GM12878 (cell line): ENCODE measurements at regions not wholly inside any gene's neighbourhood (a gene's known extent, or its start where the extent isn't known, plus 50 kb on each side); places are given as distances from the start of the nearest gene placed in this dataset.

Experiments used
- ATAC-seq: fragments of 200-7000 bp; cut with Tn5 transposase; 3 replicates; pipeline ENCODE4 v1.9.1; 2020; ENCODE audit warnings: mild to moderate bottlenecking, moderate library complexity
- BruUV-seq: library from RNA; stranded (reverse); fragments of 400-500 nt; replicated peaks from 2 replicates; lab custom pipeline; 2021; lab: Mats Ljungman, UMichigan
- CTCF ChIA-PET: fragments of 300-600 bp; sonication (Branson Sonifier 250); formaldehyde crosslinking; extraction: SDS; loops from one replicate; lab custom pipeline; 2021; ENCODE audit warnings: inconsistent platforms; lab: Yijun Ruan, JAX
- POLR2A ChIA-PET: fragments of 350-600 bp; formaldehyde crosslinking; extraction: SDS; loops from one replicate; lab custom pipeline; 2021; ENCODE audit warnings: inconsistent platforms; lab: Charles Lee
- RAD21 ChIA-PET: fragments of 300-600 bp; sonication (Branson Sonifier 250); formaldehyde crosslinking; loops from one replicate; lab custom pipeline; 2023; ENCODE audit warnings: antibody characterized with exemption; ENCODE audit not compliant: unreplicated experiment; lab: Charles Lee
- SMC1A ChIA-PET: fragments of 300-600 bp; sonication (Branson Sonifier 250); formaldehyde crosslinking; loops from one replicate; lab custom pipeline; 2023; ENCODE audit not compliant: unreplicated experiment, uncharacterized antibody; lab: Charles Lee
- DNase-seq: peaks from one replicate; pipeline ENCODE4 v3.0.0-alpha.2; 2011; ENCODE audit warnings: low read depth, low spot score
- FAIRE-seq: peaks from 3 replicates; lab custom pipeline; 2011; peaks lifted over from hg19 to GRCh38; lab: Jason Lieb, UNC
- H2AFZ ChIP-seq: 2 replicates; pipeline ENCODE4 v1.6.0; 2011; ENCODE audit warnings: low read depth, low read length, control low read depth; ENCODE audit not compliant: control insufficient read depth
- H3K27ac ChIP-seq: 2 replicates; pipeline ENCODE4 v1.5.1; 2011; ENCODE audit warnings: control low read depth; ENCODE audit not compliant: control insufficient read depth, insufficient read depth
- H3K27me3 ChIP-seq, 2 experiments: replicated peaks in 1 of 2; 2 replicates each; pipeline versions ENCODE4 v1.6.0 to v1.6.1; 2011; ENCODE audit warnings: low read length in 1 of 2; ENCODE audit not compliant: control insufficient read depth in 2 of 2, insufficient read depth in 2 of 2
- H3K36me3 ChIP-seq, 2 experiments: 2 replicates each; pipeline ENCODE4 v1.5.1; 2011; ENCODE audit warnings: low read length in 1 of 2; ENCODE audit not compliant: control insufficient read depth in 2 of 2, insufficient read depth in 2 of 2
- H3K4me1 ChIP-seq: 2 replicates; pipeline ENCODE4 v1.6.1; 2011; ENCODE audit warnings: mild to moderate bottlenecking, low read length, moderate library complexity, mixed read lengths; ENCODE audit not compliant: control insufficient read depth, insufficient read depth
- H3K4me2 ChIP-seq: 2 replicates; pipeline ENCODE4 v1.6.0; 2011; ENCODE audit warnings: control low read depth; ENCODE audit not compliant: control insufficient read depth, insufficient read depth
- H3K4me3 ChIP-seq: fragments of 200-600 bp; sonication (generic); 2 replicates; pipeline ENCODE4 v1.5.1; 2016
- H3K79me2 ChIP-seq: 2 replicates; pipeline ENCODE4 v1.6.0; 2011; ENCODE audit warnings: low read length; ENCODE audit not compliant: control insufficient read depth, insufficient read depth
- H3K9ac ChIP-seq: 2 replicates; pipeline ENCODE4 v1.8.0; 2011; ENCODE audit warnings: low read length, control low read depth, mixed read lengths; ENCODE audit not compliant: control insufficient read depth, insufficient read depth
- H3K9me3 ChIP-seq: replicated peaks from 3 replicates; pipeline ENCODE4 v1.5.1; 2011; ENCODE audit warnings: mild to moderate bottlenecking, low read length; ENCODE audit not compliant: control insufficient read depth, insufficient read depth
- H4K20me1 ChIP-seq: 2 replicates; pipeline ENCODE4 v1.6.0; 2011; ENCODE audit not compliant: control insufficient read depth, insufficient read depth
- ASH2L ChIP-seq: fragments of 300-600, 200-600 bp; sonication (generic); IDR thresholded peaks from 2 replicates; pipeline ENCODE4 v1.6.1; 2017; ENCODE audit warnings: low read depth, mild to moderate bottlenecking, borderline replicate concordance
- EED ChIP-seq: sonication (generic); IDR thresholded peaks from 2 replicates; pipeline ENCODE4 v1.6.1; 2016; ENCODE audit warnings: antibody characterized with exemption, low read depth
- IKZF2 ChIP-seq, 2 experiments: fragments of 450-650 bp; IDR thresholded peaks; 2 replicates each; pipeline ENCODE4 v1.6.1; 2017; ENCODE audit warnings: mild to moderate bottlenecking in 2 of 2, moderate library complexity in 2 of 2
- JUND ChIP-seq: IDR thresholded peaks from 2 replicates; pipeline ENCODE4 v1.6.1; 2012; ENCODE audit warnings: low read depth, mild to moderate bottlenecking, low read length, improper control_type of control experiment, moderate library complexity
- NFXL1 ChIP-seq: fragments of 450-650 bp; IDR thresholded peaks from 2 replicates; pipeline ENCODE4 v1.6.1; 2017; ENCODE audit warnings: antibody characterized with exemption, mild to moderate bottlenecking, borderline replicate concordance
- POLR2AphosphoS5 ChIP-seq: IDR thresholded peaks from 2 replicates; pipeline ENCODE4 v1.6.1; 2011; ENCODE audit warnings: mild to moderate bottlenecking, low read length, inconsistent platforms
- SP1 ChIP-seq: IDR thresholded peaks from one replicate; pipeline ENCODE4 v1.6.1; 2011; ENCODE audit warnings: low read depth, low read length
- SREBF2 ChIP-seq: IDR thresholded peaks from 2 replicates; pipeline ENCODE4 v1.6.1; 2012; ENCODE audit warnings: mild to moderate bottlenecking, low read length
- STAT1 ChIP-seq: fragments of 450-650 bp; conservative IDR thresholded peaks from 2 replicates; pipeline ENCODE4 v1.6.1; 2014; ENCODE audit warnings: antibody characterized with exemption, mild to moderate bottlenecking
- STAT3 ChIP-seq: IDR thresholded peaks from 2 replicates; pipeline ENCODE4 v1.6.1; 2011; ENCODE audit warnings: low read depth, low read length, improper control_type of control experiment
- WRNIP1 ChIP-seq: IDR thresholded peaks from 2 replicates; pipeline ENCODE4 v1.6.1; 2011; ENCODE audit warnings: low read depth, low read length, improper control_type of control experiment, borderline replicate concordance
- ZNF384 ChIP-seq: IDR thresholded peaks from 2 replicates; pipeline ENCODE4 v1.6.1; 2012; ENCODE audit warnings: low read depth, mild to moderate bottlenecking, low read length, improper control_type of control experiment, borderline replicate concordance
- WGBS: methylation state at CpG from one replicate; pipeline ENCODE4 v1.1.6; 2016; ENCODE audit warnings: low lambda C conversion rate; ENCODE audit not compliant: insufficient replicate concordance, insufficient coverage; ENCODE audit errors: missing lambda C conversion rate; 5-methylcytosine and 5-hydroxymethylcytosine counted together
- in situ Hi-C: fragments of 300-500 bp; cut with MboI; formaldehyde crosslinking; loops from 9 replicates; pipeline ENCODE4 v1.14.3; 2018; ENCODE audit warnings: mixed read lengths
- intact Hi-C: fragments of 100-400 bp; cut with micrococcal nuclease; formaldehyde crosslinking; loops from one replicate; pipeline ENCODE4 v1.14.2; 2022; ENCODE audit not compliant: unreplicated experiment

- no peaks in the 10 kb centered on the region for H3K36me3 ChIP-seq
- no peak overlapping the region for H2AFZ ChIP-seq
- no peaks in the 10 kb centered on the region for H3K27me3 ChIP-seq
- H3K4me3 ChIP-seq: no peak overlapping the region
- H3K79me2 ChIP-seq: no peaks in the 10 kb centered on the region
- no peak overlapping the region for H3K27ac ChIP-seq
- TF ChIP-seq SREBF2 (no peak), STAT3 (no peak), ZNF384 (no peak), STAT1 (no peak), EED (no peak), ASH2L (no peak), POLR2AphosphoS5 (no peak), NFXL1 (no peak), IKZF2 (IDR thresholded peaks at IDR 0.05) (no peak), JUND (no peak), SP1 (no peak), WRNIP1 (no peak)
- in situ Hi-C loops (loop anchor here (10.0 to 25.0 kb wide), 2 partner anchors 953 to 1590 kb away; no protein-coding TSS in a partner anchor), intact Hi-C loops (no loop called here)
- ATAC-seq (no peak), DNase-seq (no peak), FAIRE-seq (no peak)
- no peak overlapping the region for H3K9ac ChIP-seq
- H4K20me1 ChIP-seq: no peaks in the 10 kb centered on the region
- no peak overlapping the region for H3K4me2 ChIP-seq
- ChIA-PET CTCF (interaction anchor here (1.4 kb wide), 1 partner anchor 303 kb away, joined by 4 read pairs; no protein-coding TSS in a partner anchor), RAD21 (no interaction called here), SMC1A (no interaction called here), POLR2A (no interaction called here)
- H3K9me3 ChIP-seq: no peaks in the 10 kb centered on the region; the same call in 2 of the 3 replicates
- H3K4me1 ChIP-seq: no peaks in the 10 kb centered on the region
- no TSS peak for BruUV-seq
- WGBS: 0% methylated on average over 1 of the region's 1 CpG
These were observed 267.4 kb downstream of the HS3ST3A1 start for GRCh38 chr17:13334374-13334773.
